Body of pancreas (tissue), 4 donors: ENCODE measurements at regions not wholly inside any gene's neighbourhood (a gene's known extent, or its start where the extent isn't known, plus 50 kb on each side); places are given as distances from the start of the nearest gene placed in this dataset.
A peak's percentile ranks its signal among the peaks of the same experiment; 100 is the strongest.

Experiments used
- ATAC-seq: fragments of 150-250 bp; one replicate; pipeline ENCODE4 v1.9.1; 2016
- DNase-seq, 4 donors: peaks; one replicate each; pipeline ENCODE4 v3.0.0-alpha.2; 2019
- H3K27ac ChIP-seq, 4 donors: fragments of 200-600 bp; sonication (generic); 1 replicate in 3 of 4; 2 replicates in 1 of 4; pipeline versions ENCODE4 v1.5.1 to v1.6.1; 2016 to 2019; ENCODE audit warnings: mild to moderate bottlenecking in 1 of 4, mixed read lengths in 1 of 4, moderate library complexity in 1 of 4
- H3K27me3 ChIP-seq, 2 donors: fragments of 200-600 bp; sonication (generic); one replicate each; pipeline ENCODE4 v1.6.0; 2016; ENCODE audit warnings: mild to moderate bottlenecking in 1 of 2
- H3K36me3 ChIP-seq, 2 donors: fragments of 200-600 bp; sonication (generic); replicated peaks in 1 of 2; 2 replicates each; pipeline ENCODE4 v1.5.1; 2016; ENCODE audit warnings: low read depth in 2 of 2; ENCODE audit not compliant: insufficient read depth in 1 of 2
- H3K4me1 ChIP-seq: fragments of 200-600 bp; sonication (generic); one replicate; pipeline ENCODE4 v1.6.0; 2016
- H3K4me3 ChIP-seq, 2 donors: fragments of 200-600 bp; sonication (generic); 1 replicate in 1 of 2; 2 replicates in 1 of 2; pipeline ENCODE4 v1.5.1; 2016 to 2019
- H3K9me3 ChIP-seq, 3 donors: fragments of 200-600 bp; sonication (generic); 1 replicate in 2 of 3; 2 replicates in 1 of 3; pipeline ENCODE4 v1.5.1; 2016
- CTCF ChIP-seq, 7 experiments: fragments of 450-650 bp in 4 of 7; fragments of 200-600 bp in 3 of 7; sonication (generic) in 3 of 7; IDR thresholded peaks; one replicate each; pipeline ENCODE4 v1.5.1; 2016 to 2019; ENCODE audit warnings: antibody characterized with exemption in 7 of 7
- POLR2A ChIP-seq, 3 donors: fragments of 450-650 bp; IDR thresholded peaks; one replicate each; pipeline ENCODE4 v1.6.1; 2016; ENCODE audit warnings: antibody characterized with exemption in 3 of 3, mild to moderate bottlenecking in 2 of 3
- WGBS, 2 donors: methylation state at CpG; one replicate each; pipeline ENCODE4 v1.1.5; 2017; 5-methylcytosine and 5-hydroxymethylcytosine counted together
- intact Hi-C: fragments of 100-400 bp; cut with DNase I; formaldehyde crosslinking; loops from one replicate; pipeline ENCODE4 v1.15.1; 2023

- intact Hi-C loops = no loop called here
- 62 to 63% methylated on average over 5 of the region's 5 CpGs for WGBS, 2 donors
- DNase-seq = peak in 1 of 4 donors; percentile 5
- H3K27me3 ChIP-seq = no peaks in the 10 kb centered on the region
- no peak overlapping the region for H3K27ac ChIP-seq
- no peak for TF ChIP-seq POLR2A (IDR thresholded peaks at IDR 0.05)
- no peak for TF ChIP-seq CTCF (IDR thresholded peaks at IDR 0.05)
- H3K4me1 ChIP-seq = peaks cover 16% of the 10 kb centered on the region
- H3K4me3 ChIP-seq = no peak overlapping the region
- ATAC-seq = no peak
- no peaks in the 10 kb centered on the region for H3K36me3 ChIP-seq
- H3K9me3 ChIP-seq = no peaks in the 10 kb centered on the region
These were observed 185.6 kb downstream of the TOMM20 start for GRCh38 chr1:234942879-234943506.

GRCh38 chr1:234942012-234942332 is 186.7 kb downstream of the TOMM20 start:
- TF ChIP-seq CTCF (IDR thresholded peaks at IDR 0.05) (no peak), POLR2A (IDR thresholded peaks at IDR 0.05) (no peak)
- H3K27me3 ChIP-seq = no peaks in the 10 kb centered on the region
- no peak for ATAC-seq
- no peaks in the 10 kb centered on the region for H3K36me3 ChIP-seq
- H3K27ac ChIP-seq = no peak overlapping the region
- no peak overlapping the region for H3K4me3 ChIP-seq
- peaks cover 16% of the 10 kb centered on the region for H3K4me1 ChIP-seq
- no peaks in the 10 kb centered on the region for H3K9me3 ChIP-seq
- intact Hi-C loops = no loop called here
- no peak for DNase-seq
- WGBS, 2 donors = 85 to 86% methylated on average over 4 of the region's 4 CpGs

GRCh38 chr1:234941321-234942011 is 187.2 kb downstream of the TOMM20 start:
- H3K27me3 ChIP-seq = no peaks in the 10 kb centered on the region
- no peak for DNase-seq
- no peak overlapping the region for H3K4me3 ChIP-seq
- no peak overlapping the region for H3K27ac ChIP-seq
- H3K4me1 ChIP-seq = peaks cover 16% of the 10 kb centered on the region
- H3K36me3 ChIP-seq = no peaks in the 10 kb centered on the region
- 85 to 88% methylated on average over 3 of the region's 3 CpGs for WGBS, 2 donors
- intact Hi-C loops = no loop called here
- H3K9me3 ChIP-seq = no peaks in the 10 kb centered on the region
- TF ChIP-seq CTCF (IDR thresholded peaks at IDR 0.05) (no peak), POLR2A (IDR thresholded peaks at IDR 0.05) (no peak)
- no peak for ATAC-seq

GRCh38 chr1:234940841-234941240 is 187.8 kb downstream of the TOMM20 start:
- no peak for ATAC-seq
- Histone ChIP-seq H3K4me3 (no peak overlapping the region), H3K9me3 (no peaks in the 10 kb centered on the region), H3K27ac (no peak overlapping the region), H3K4me1 (peaks cover 16% of the 10 kb centered on the region), H3K36me3 (no peaks in the 10 kb centered on the region), H3K27me3 (no peaks in the 10 kb centered on the region)
- peak in 2 of 4 donors; percentile 5 to 6 for DNase-seq
- TF ChIP-seq POLR2A (IDR thresholded peaks at IDR 0.05) (no peak), CTCF (IDR thresholded peaks at IDR 0.05) (no peak)
- WGBS, 2 donors = 92 to 97% methylated on average over 7 of the region's 7 CpGs
- intact Hi-C loops = no loop called here

GRCh38 chr1:234938924-234939323 is 189.7 kb downstream of the TOMM20 start:
- H3K27me3 ChIP-seq = no peaks in the 10 kb centered on the region
- peak in 1 of 4 donors; percentile 2 for DNase-seq
- intact Hi-C loops = no loop called here
- no peak for ATAC-seq
- no peak overlapping the region for H3K4me3 ChIP-seq
- no peaks in the 10 kb centered on the region for H3K9me3 ChIP-seq
- WGBS, 2 donors = 54 to 78% methylated on average over 6 to 7 of the region's 7 CpGs
- TF ChIP-seq POLR2A (IDR thresholded peaks at IDR 0.05) = no peak
- no peak for TF ChIP-seq CTCF (IDR thresholded peaks at IDR 0.05)
- H3K4me1 ChIP-seq = peaks cover 15% of the 10 kb centered on the region
- H3K36me3 ChIP-seq = no peaks in the 10 kb centered on the region
- no peak overlapping the region for H3K27ac ChIP-seq
